ENCODE measurements at regions not wholly inside any gene's neighbourhood (a gene's known extent, or its start where the extent isn't known, plus 50 kb on each side); places are given as distances from the start of the nearest gene placed in this dataset.

DNA sequence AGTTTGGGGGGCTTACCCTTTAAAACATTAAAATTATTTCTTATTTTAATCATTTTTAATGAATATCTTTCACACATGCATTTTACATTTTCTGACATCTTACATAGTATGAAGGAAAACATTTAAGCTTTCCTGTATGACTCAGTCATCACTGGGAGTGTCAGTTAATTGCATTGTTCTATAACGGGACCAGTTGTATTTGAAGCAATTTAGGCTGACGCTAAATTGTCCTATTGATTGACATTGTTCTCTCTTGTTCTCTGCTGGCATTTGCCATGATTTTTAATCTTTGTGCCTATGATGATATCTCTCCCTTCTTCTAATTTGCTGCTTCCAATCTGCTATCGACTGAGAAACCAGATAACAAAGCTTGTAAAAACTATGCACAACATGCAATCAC lies 190.5 kb upstream of the PIRT start:
- Histone ChIP-seq H3K36me3 (no peaks in the 10 kb centered on the region), H3K4me1 (ENCODE audit: insufficient read depth) (no peaks in the 10 kb centered on the region), H3K9me3 (no peaks in the 10 kb centered on the region), H3K4me3 (no peak overlapping the region), H3K27ac (no peak overlapping the region), H3K27me3 (no peaks in the 10 kb centered on the region)
- WGBS, 3 donors, result 67 to 79% (median 75%) methylated on average over 3 of the region's 3 CpGs
- intact Hi-C loops (cut with DNase I), result no loop called here
- TF ChIP-seq POLR2A (IDR thresholded peaks at IDR 0.05) (no peak), EP300 (IDR thresholded peaks at IDR 0.05) (no peak), CTCF (IDR thresholded peaks at IDR 0.05) (no peak)
- DNase-seq, result no peak

GRCh38 chr17:11026903-11027302 lies 189.0 kb upstream of the PIRT start:
- WGBS, 3 donors, result 83 to 91% (median 88%) methylated on average over 2 of the region's 2 CpGs
- no peaks in the 10 kb centered on the region for H3K36me3 ChIP-seq
- no peaks in the 10 kb centered on the region for H3K4me1 ChIP-seq (ENCODE audit: insufficient read depth)
- no peaks in the 10 kb centered on the region for H3K9me3 ChIP-seq
- no peak overlapping the region for H3K4me3 ChIP-seq
- DNase-seq, result no peak
- intact Hi-C loops (cut with DNase I), result no loop called here
- no peaks in the 10 kb centered on the region for H3K27me3 ChIP-seq
- no peak for TF ChIP-seq CTCF (IDR thresholded peaks at IDR 0.05)
- no peak for TF ChIP-seq EP300 (IDR thresholded peaks at IDR 0.05)
- no peak for TF ChIP-seq POLR2A (IDR thresholded peaks at IDR 0.05)
- no peak overlapping the region for H3K27ac ChIP-seq

GRCh38 chr17:11023639-11024479 lies 186.0 kb upstream of the PIRT start:
- no peak for DNase-seq
- Histone ChIP-seq H3K27ac (no peak overlapping the region), H3K4me1 (ENCODE audit: insufficient read depth) (no peaks in the 10 kb centered on the region), H3K4me3 (no peak overlapping the region), H3K27me3 (no peaks in the 10 kb centered on the region), H3K9me3 (no peaks in the 10 kb centered on the region), H3K36me3 (no peaks in the 10 kb centered on the region)
- WGBS, 3 donors, result 39 to 46% (median 43%) methylated on average over 5 of the region's 5 CpGs
- no peak for TF ChIP-seq POLR2A (IDR thresholded peaks at IDR 0.05)
- no peak for TF ChIP-seq EP300 (IDR thresholded peaks at IDR 0.05)
- no peak for TF ChIP-seq CTCF (IDR thresholded peaks at IDR 0.05)
- intact Hi-C loops (cut with DNase I), result no loop called here

DNA sequence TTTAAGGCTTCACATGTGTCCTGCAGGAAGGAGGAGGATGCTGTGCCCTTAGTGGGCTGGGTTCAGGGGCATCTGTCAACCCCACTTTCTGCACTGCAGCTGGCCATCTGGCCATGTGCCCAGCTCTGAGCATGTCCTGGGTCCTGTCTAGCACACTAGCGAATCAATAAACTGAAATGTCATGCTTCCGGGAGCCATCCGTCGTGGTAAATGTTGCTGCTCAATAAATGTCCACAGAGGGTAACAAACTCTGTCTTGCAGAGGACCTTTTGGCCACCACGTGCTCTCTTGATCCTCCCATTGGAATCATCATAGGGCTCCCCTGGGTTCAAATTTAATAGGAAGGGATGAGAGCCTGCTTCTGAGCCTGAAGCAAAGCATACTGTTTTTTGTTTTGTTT lies 168.6 kb upstream of the PIRT start:
- DNase-seq, result no peak
- WGBS, 3 donors, result 71 to 85% (median 74%) methylated on average over 5 of the region's 5 CpGs
- Histone ChIP-seq H3K4me3 (no peak overlapping the region), H3K9me3 (no peaks in the 10 kb centered on the region), H3K36me3 (no peaks in the 10 kb centered on the region), H3K27ac (no peak overlapping the region), H3K4me1 (ENCODE audit: insufficient read depth) (no peaks in the 10 kb centered on the region), H3K27me3 (no peaks in the 10 kb centered on the region)
- intact Hi-C loops (cut with DNase I), result no loop called here
- TF ChIP-seq CTCF (IDR thresholded peaks at IDR 0.05) (no peak), EP300 (IDR thresholded peaks at IDR 0.05) (no peak), POLR2A (IDR thresholded peaks at IDR 0.05) (no peak)

Data from ovary (tissue), 7 donors.